ENCODE measurements at regions not wholly inside any gene's neighbourhood (a gene's known extent, or its start where the extent isn't known, plus 50 kb on each side); places are given as distances from the start of the nearest gene placed in this dataset.

DNA sequence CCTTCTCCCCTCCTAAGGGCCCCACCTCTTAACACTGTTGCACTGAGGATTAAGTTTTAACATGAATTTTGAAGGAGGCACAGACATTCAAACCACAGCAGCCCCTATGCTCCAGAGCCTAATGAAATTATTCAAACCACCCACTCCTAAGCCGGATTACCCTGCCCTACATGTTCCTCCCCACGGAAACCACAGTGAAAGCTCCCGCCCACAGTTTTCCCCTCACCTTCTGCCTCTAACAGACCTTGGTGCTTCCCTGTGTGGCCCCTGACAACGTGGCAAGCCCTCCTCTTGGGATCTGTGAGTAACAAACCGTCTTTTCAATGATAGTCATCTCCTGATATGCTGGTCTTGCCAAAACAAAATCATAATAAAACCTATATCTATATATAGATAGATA is 74.8 kb downstream of the RIN2 start:
- no peaks in the 10 kb centered on the region for H3K27me3 ChIP-seq
- WGBS, 4 donors = 85 to 94% (median 86%) methylated on average over 5 of the region's 5 CpGs

DNA sequence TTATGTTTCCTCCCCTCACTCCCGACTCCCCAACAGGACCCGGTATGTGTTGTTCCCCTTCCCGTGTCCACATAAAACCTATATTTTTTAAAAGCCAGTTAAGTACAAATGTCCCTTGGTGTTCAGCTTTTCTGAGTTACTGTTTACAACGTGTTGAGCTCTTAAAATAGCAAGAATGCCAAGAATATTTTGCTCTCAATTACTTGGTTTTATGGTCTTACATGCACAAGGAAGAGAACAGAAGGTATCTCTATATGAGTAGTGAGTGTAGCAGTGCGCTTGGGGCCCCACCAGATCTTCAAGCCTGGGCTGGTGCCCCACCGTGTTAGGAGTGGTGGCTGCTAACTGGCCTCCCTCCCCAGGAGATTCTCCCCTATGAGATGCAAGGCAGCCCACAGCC is 75.3 kb downstream of the RIN2 start:
- intact Hi-C loops (cut with DNase I) = no loop called here
- DNase-seq = no peak
- 87 to 92% (median 88%) methylated on average over 6 of the region's 6 CpGs for WGBS, 4 donors
- Histone ChIP-seq H3K27me3 (no peaks in the 10 kb centered on the region), H3K9me3 (replicated peaks in 1 of 3) (no peaks in the 10 kb centered on the region), H3K4me1 (replicated peaks in 1 of 2) (no peaks in the 10 kb centered on the region), H3K36me3 (replicated peaks in 1 of 2) (no peaks in the 10 kb centered on the region), H3K4me3 (no peak overlapping the region), H3K27ac (no peak overlapping the region)
- TF ChIP-seq, protein P1, sequence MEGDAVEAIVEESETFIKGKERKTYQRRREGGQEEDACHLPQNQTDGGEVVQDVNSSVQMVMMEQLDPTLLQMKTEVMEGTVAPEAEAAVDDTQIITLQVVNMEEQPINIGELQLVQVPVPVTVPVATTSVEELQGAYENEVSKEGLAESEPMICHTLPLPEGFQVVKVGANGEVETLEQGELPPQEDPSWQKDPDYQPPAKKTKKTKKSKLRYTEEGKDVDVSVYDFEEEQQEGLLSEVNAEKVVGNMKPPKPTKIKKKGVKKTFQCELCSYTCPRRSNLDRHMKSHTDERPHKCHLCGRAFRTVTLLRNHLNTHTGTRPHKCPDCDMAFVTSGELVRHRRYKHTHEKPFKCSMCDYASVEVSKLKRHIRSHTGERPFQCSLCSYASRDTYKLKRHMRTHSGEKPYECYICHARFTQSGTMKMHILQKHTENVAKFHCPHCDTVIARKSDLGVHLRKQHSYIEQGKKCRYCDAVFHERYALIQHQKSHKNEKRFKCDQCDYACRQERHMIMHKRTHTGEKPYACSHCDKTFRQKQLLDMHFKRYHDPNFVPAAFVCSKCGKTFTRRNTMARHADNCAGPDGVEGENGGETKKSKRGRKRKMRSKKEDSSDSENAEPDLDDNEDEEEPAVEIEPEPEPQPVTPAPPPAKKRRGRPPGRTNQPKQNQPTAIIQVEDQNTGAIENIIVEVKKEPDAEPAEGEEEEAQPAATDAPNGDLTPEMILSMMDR (IDR thresholded peaks at IDR 0.05) = no peak
- TF ChIP-seq POLR2A (IDR thresholded peaks at IDR 0.05) = no peak

More for the DNA sequence above, 74.8 kb downstream of the RIN2 start:
- TF ChIP-seq, protein P1 (IDR thresholded peaks at IDR 0.05) = no peak
- no peak for TF ChIP-seq POLR2A (IDR thresholded peaks at IDR 0.05)
- no peak for DNase-seq
- Histone ChIP-seq H3K9me3 (replicated peaks in 1 of 3) (no peaks in the 10 kb centered on the region), H3K4me3 (no peak overlapping the region), H3K4me1 (replicated peaks in 1 of 2) (no peaks in the 10 kb centered on the region), H3K36me3 (replicated peaks in 1 of 2) (no peaks in the 10 kb centered on the region), H3K27ac (no peak overlapping the region)
- intact Hi-C loops (cut with DNase I) = no loop called here

DNA sequence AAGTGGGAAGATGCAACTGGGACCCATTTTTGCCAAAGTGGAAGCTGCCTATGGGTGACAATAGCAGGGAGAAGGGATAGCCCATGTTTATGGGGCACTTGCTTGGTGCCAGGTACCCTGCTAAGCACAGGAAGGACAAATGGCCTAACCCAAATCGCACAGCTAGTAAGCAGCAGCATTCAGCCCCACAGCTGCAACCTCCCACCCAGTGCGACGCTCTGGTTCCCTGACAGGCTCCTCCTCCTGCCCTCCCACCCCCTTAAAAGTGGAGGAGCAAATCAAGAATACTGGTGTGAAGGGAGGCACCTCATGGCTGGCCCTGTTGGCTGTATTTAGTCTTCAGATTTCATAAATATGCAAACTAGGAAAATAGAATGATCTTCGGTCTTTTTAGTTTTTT is 76.2 kb downstream of the RIN2 start:
- no peaks in the 10 kb centered on the region for H3K36me3 ChIP-seq (replicated peaks in 1 of 2)
- H3K4me1 ChIP-seq (replicated peaks in 1 of 2) = no peaks in the 10 kb centered on the region
- intact Hi-C loops (cut with DNase I) = no loop called here
- H3K4me3 ChIP-seq = no peak overlapping the region
- no peak for TF ChIP-seq POLR2A (IDR thresholded peaks at IDR 0.05)
- TF ChIP-seq, protein P1 (IDR thresholded peaks at IDR 0.05) = no peak
- no peaks in the 10 kb centered on the region for H3K9me3 ChIP-seq (replicated peaks in 1 of 3)
- no peak overlapping the region for H3K27ac ChIP-seq
- 88 to 94% (median 92%) methylated on average over 2 to 4 of the region's 4 CpGs for WGBS, 4 donors
- DNase-seq = no peak
- H3K27me3 ChIP-seq = no peaks in the 10 kb centered on the region

DNA sequence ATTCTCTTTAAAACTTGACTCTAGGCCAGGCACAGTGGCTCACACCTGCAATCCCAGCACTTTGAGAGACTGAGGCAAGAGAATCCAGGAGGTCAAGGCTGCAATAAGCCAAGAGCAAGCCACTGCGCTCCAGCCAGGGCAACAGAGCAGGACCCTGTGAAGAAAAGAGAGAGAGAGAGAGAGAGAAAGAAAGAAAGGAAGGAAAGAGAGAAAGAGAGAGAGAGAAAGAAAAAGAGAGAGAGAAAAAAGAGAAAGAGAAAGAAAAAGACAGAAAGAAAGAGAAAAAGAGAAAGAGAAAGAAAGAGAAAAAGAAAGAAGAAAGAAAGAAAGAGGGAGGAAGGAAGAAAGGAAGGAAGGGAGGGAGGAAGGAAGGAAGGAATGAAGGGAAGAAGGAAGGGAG is 76.7 kb downstream of the RIN2 start:
- intact Hi-C loops (cut with DNase I) = no loop called here
- Histone ChIP-seq H3K36me3 (replicated peaks in 1 of 2) (no peaks in the 10 kb centered on the region), H3K9me3 (replicated peaks in 1 of 3) (no peaks in the 10 kb centered on the region), H3K27me3 (no peaks in the 10 kb centered on the region), H3K27ac (no peak overlapping the region), H3K4me1 (replicated peaks in 1 of 2) (no peaks in the 10 kb centered on the region), H3K4me3 (no peak overlapping the region)
- 88 to 96% (median 95%) methylated on average over 1 of the region's 1 CpG for WGBS, 4 donors
- DNase-seq = no peak
- TF ChIP-seq, protein P1 (IDR thresholded peaks at IDR 0.05) = no peak
- TF ChIP-seq POLR2A (IDR thresholded peaks at IDR 0.05) = no peak

All from adrenal gland (tissue), 9 donors.